Ishikawa (cell line): ENCODE measurements at regions not wholly inside any gene's neighbourhood (a gene's known extent, or its start where the extent isn't known, plus 50 kb on each side); places are given as distances from the start of the nearest gene placed in this dataset.

Experiments used
- CEBPB ChIP-seq: IDR thresholded peaks from 2 replicates; pipeline ENCODE4 v1.6.1; 2012
- EP300 ChIP-seq: IDR thresholded peaks from 2 replicates; pipeline ENCODE4 v1.6.1; 2012; ENCODE audit warnings: borderline replicate concordance
- RAD21 ChIP-seq: IDR thresholded peaks from 2 replicates; pipeline ENCODE4 v1.6.1; 2012; ENCODE audit warnings: low read depth
- TAF1 ChIP-seq: IDR thresholded peaks from 2 replicates; pipeline ENCODE4 v1.6.1; 2012; ENCODE audit warnings: low read depth, mild to moderate bottlenecking
- TCF12 ChIP-seq: IDR thresholded peaks from 2 replicates; pipeline ENCODE4 v1.6.1; 2012; ENCODE audit warnings: low read depth
- TF ChIP-seq, protein P1 (sequence below): IDR thresholded peaks from 2 replicates; pipeline ENCODE4 v1.6.1; 2012

DNA sequence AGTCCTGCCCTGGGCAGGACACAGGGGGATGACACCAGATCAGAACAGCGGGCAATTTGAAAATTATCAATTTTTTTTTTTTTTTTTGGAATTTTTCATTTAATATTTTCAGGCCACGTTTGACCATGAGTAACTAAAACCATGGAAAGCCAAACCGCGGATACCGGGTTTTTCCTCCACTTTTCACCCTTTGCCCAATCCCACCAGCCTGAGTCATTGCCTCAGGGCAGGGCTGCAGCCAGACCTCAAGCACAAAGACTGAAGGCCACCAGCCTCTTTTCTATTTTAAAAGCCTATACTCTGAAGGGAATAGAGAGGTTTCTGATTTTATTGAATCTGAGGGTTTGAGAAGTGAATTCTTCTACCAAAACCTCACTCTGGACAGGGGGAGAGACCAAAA lies 381.1 kb downstream of the IRS1 start:
- TF ChIP-seq TAF1: no peak
- TF ChIP-seq TCF12: no peak
- TF ChIP-seq RAD21: no peak
- no peak for TF ChIP-seq EP300
- TF ChIP-seq, protein P1, sequence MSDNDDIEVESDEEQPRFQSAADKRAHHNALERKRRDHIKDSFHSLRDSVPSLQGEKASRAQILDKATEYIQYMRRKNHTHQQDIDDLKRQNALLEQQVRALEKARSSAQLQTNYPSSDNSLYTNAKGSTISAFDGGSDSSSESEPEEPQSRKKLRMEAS: no peak
- no peak for TF ChIP-seq CEBPB
